A673 (cell line): ENCODE measurements at regions not wholly inside any gene's neighbourhood (a gene's known extent, or its start where the extent isn't known, plus 50 kb on each side); places are given as distances from the start of the nearest gene placed in this dataset.

Experiments used
- BruUV-seq: library from RNA; stranded (reverse); fragments of 400-500 nt; replicated peaks from 2 replicates; lab custom pipeline; 2021; lab: Mats Ljungman, UMichigan
- CTCF ChIA-PET: fragments of 300-600 bp; sonication (Branson Sonifier 250); formaldehyde crosslinking; loops from one replicate; lab custom pipeline; 2022; ENCODE audit warnings: antibody characterized with exemption; lab: Charles Lee
- POLR2A ChIA-PET: fragments of 300-600 bp; sonication (Branson Sonifier 250); formaldehyde crosslinking; loops from one replicate; lab custom pipeline; 2022; ENCODE audit warnings: antibody characterized with exemption; ENCODE audit not compliant: low non-redundant PET; lab: Charles Lee
- DNase-seq: peaks from one replicate; pipeline ENCODE4 v3.0.0-alpha.2; 2015; ENCODE audit warnings: low spot score
- H3K27ac ChIP-seq: fragments of 200-600 bp; sonication (generic); 2 replicates; pipeline ENCODE4 v1.5.1; 2016; ENCODE audit warnings: mixed run types, low read depth, mild to moderate bottlenecking, mixed read lengths, antibody characterized with exemption, low read length; ENCODE audit not compliant: poor library complexity, severe bottlenecking
- H3K27me3 ChIP-seq: fragments of 200-600 bp; sonication (generic); replicated peaks from 2 replicates; pipeline ENCODE4 v1.6.1; 2017; ENCODE audit warnings: mixed run types, low read depth, mild to moderate bottlenecking, mixed read lengths, antibody characterized with exemption, low read length; ENCODE audit not compliant: insufficient read depth, poor library complexity
- H3K36me3 ChIP-seq: fragments of 200-600 bp; sonication (generic); 2 replicates; pipeline ENCODE4 v1.6.1; 2016; ENCODE audit warnings: mixed run types, mild to moderate bottlenecking, mixed read lengths, antibody characterized with exemption, low read length; ENCODE audit not compliant: insufficient read depth, poor library complexity, severe bottlenecking
- H3K4me1 ChIP-seq: fragments of 200-600 bp; sonication (generic); 2 replicates; pipeline ENCODE4 v1.6.1; 2017; ENCODE audit warnings: mixed run types, mild to moderate bottlenecking, mixed read lengths, antibody characterized with exemption, low read length; ENCODE audit not compliant: insufficient read depth, poor library complexity, severe bottlenecking
- H3K4me3 ChIP-seq: fragments of 200-600 bp; sonication (generic); 2 replicates; pipeline ENCODE4 v1.5.1; 2016; ENCODE audit warnings: low read depth, mixed run types, mild to moderate bottlenecking, mixed read lengths, low read length; ENCODE audit not compliant: poor library complexity, severe bottlenecking
- H3K9me3 ChIP-seq: fragments of 200-600 bp; sonication (generic); 2 replicates; pipeline ENCODE4 v1.6.1; 2016; ENCODE audit warnings: mixed run types, low read depth, mild to moderate bottlenecking, mixed read lengths, antibody characterized with exemption, low read length; ENCODE audit not compliant: poor library complexity, severe bottlenecking
- CTCF ChIP-seq: fragments of 300-800, 200-600 bp; sonication (generic); conservative IDR thresholded peaks from 2 replicates; pipeline ENCODE4 v1.5.1; 2017; ENCODE audit warnings: low read depth, mild to moderate bottlenecking, antibody characterized with exemption, low read length, moderate library complexity, mixed read lengths
- EZH2 ChIP-seq: fragments of 200-600 bp; sonication (generic); IDR thresholded peaks from 2 replicates; pipeline ENCODE4 v1.6.1; 2017; ENCODE audit warnings: borderline replicate concordance, low read depth, mild to moderate bottlenecking, mixed read lengths, antibody characterized with exemption, low read length; ENCODE audit not compliant: poor library complexity, severe bottlenecking
- intact Hi-C: fragments of 100-400 bp; cut with micrococcal nuclease; formaldehyde crosslinking; loops from one replicate; pipeline ENCODE4 v1.10.0; 2022; ENCODE audit not compliant: unreplicated experiment

GRCh38 chr13:80530902-80531301 lies 190.0 kb upstream of the SPRY2 start:
- intact Hi-C loops: no loop called here
- no TSS peak for BruUV-seq
- DNase-seq: no peak
- no peak overlapping the region for H3K4me3 ChIP-seq
- TF ChIP-seq CTCF (no peak), EZH2 (no peak)
- no peaks in the 10 kb centered on the region for H3K4me1 ChIP-seq
- H3K27me3 ChIP-seq: no peaks in the 10 kb centered on the region
- POLR2A ChIA-PET: no interaction called here
- H3K9me3 ChIP-seq: peaks cover 11% of the 10 kb centered on the region
- CTCF ChIA-PET: no interaction called here
- no peak overlapping the region for H3K27ac ChIP-seq
- no peaks in the 10 kb centered on the region for H3K36me3 ChIP-seq

GRCh38 chr13:80530191-80530590 lies 189.3 kb upstream of the SPRY2 start:
- intact Hi-C loops: no loop called here
- no peak for TF ChIP-seq CTCF
- no peak for TF ChIP-seq EZH2
- no peaks in the 10 kb centered on the region for H3K36me3 ChIP-seq
- H3K27ac ChIP-seq: no peak overlapping the region
- peaks cover 11% of the 10 kb centered on the region for H3K9me3 ChIP-seq
- no peak overlapping the region for H3K4me3 ChIP-seq
- DNase-seq: no peak
- H3K4me1 ChIP-seq: no peaks in the 10 kb centered on the region
- CTCF ChIA-PET: no interaction called here
- H3K27me3 ChIP-seq: no peaks in the 10 kb centered on the region
- no TSS peak for BruUV-seq
- POLR2A ChIA-PET: no interaction called here

- no TSS peak for BruUV-seq
- Histone ChIP-seq H3K27ac (no peak overlapping the region), H3K4me3 (no peak overlapping the region), H3K9me3 (peaks cover 11% of the 10 kb centered on the region), H3K27me3 (no peaks in the 10 kb centered on the region), H3K4me1 (no peaks in the 10 kb centered on the region), H3K36me3 (no peaks in the 10 kb centered on the region)
- TF ChIP-seq CTCF (no peak), EZH2 (no peak)
- ChIA-PET POLR2A (no interaction called here), CTCF (no interaction called here)
- no peak for DNase-seq
- intact Hi-C loops: no loop called here
Measured at GRCh38 chr13:80529734-80530133, 188.8 kb upstream of the SPRY2 start.
